ENCODE measurements at regions not wholly inside any gene's neighbourhood (a gene's known extent, or its start where the extent isn't known, plus 50 kb on each side); places are given as distances from the start of the nearest gene placed in this dataset.

DNA sequence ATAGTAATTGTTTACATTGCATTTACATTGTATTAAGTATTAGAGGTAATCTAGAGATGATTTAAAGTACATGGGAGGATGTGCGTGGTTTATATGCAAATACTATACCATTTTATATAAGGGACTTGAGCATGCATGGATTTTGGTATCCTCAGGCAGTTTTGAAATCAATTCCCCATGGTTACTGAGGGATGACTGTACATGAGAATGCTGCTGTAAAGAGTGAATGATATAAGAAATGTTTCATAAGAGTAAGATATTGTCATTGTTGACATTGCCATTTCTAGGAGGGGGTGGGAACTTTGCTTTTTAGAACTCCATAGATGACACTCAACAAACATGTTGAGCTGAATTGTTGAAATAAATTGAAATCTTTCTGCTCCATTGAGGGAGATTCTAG lies 185.0 kb downstream of the SEMA6A start:
- DNase-seq = no peak

DNA sequence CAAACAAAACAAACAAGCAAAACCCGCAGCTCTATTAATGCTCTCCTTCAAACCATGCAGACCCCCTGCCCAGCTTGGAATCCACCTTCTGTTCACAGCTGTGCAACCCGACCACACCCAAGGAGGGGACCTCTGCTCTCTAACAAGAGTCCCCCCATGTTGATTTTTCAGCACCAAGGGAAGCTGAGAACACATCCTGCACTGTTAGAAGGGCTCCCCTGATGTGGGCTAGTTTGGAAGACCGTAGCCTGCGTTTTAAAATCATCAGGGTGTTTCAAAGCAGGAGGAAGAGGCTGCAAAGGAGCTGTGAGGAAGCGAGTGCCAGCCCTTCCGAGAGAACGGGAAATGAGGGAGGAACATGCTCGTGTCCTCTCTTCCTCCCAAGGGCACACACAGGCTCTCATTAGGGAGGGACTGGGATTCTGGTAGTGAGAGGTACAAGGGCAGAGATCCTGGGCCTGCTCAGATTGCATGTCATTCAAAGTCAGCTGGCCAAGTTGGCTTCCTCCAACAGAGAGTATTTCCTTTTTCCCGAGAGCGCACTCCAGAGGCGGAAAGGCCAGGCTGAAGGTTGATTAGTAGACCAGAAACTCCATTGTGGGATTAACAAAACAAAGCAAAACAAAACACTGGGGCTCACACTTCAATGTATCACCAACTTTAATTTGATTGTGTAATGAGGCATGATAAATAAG lies 185.9 kb downstream of the SEMA6A start:
- no peak for DNase-seq

DNA sequence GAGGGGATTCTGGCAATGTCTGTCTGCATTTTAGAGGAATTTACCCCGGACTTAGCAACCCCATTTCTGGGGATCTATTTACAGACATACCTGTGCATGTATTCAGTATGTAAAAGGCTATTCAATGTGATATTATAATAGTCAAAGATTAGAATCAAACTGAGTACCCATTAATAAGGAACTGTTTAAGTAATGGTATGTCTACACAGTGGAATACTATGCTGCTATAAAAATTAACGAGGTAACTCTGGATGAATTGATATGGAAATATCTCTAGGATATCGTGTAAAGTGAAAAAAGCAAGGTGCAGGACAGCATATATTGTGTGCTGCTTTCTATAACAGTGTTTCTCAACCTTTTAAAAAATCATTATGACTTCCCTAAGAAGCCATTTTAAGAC lies 186.9 kb downstream of the SEMA6A start:
- no peak for DNase-seq

DNA sequence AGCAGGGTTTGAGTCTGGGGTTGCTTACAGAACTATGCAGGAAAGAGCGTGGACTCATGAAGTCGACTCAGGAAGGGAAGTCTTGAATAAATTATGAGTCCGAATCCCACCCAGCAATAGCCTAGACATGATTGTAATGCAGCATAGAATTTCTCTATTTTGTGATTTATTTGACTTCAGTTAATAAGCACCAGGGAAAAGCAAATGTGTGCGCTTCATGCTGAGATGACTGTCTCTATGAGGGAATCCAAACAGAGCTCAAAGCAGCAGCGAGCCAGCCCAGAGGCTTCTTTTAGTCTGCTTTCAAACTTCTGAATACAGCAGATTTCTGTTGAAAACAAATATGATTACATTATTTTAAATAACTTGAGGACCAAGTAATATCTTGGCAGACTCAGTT lies 188.0 kb downstream of the SEMA6A start:
- DNase-seq = no peak

DNA sequence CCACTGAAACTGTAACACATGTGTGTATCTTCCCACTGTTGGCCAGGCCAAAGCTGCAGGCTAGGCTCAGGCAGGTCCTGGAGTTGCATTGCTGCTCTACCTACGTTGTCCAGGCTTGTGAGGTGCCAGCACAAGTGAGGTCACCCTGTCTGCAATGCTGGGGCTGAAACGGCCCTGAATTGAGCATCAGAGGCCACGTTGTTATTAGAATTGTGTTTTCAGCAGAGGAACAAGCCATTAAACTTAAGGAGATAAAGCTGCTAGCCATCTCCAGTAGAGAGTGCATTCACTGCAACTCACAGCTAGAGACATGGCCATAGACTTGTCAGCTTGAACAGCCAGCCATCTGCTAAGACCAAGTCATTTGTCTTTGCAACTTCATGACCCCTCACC lies 191.8 kb downstream of the SEMA6A start:
- no peak for DNase-seq

DNA sequence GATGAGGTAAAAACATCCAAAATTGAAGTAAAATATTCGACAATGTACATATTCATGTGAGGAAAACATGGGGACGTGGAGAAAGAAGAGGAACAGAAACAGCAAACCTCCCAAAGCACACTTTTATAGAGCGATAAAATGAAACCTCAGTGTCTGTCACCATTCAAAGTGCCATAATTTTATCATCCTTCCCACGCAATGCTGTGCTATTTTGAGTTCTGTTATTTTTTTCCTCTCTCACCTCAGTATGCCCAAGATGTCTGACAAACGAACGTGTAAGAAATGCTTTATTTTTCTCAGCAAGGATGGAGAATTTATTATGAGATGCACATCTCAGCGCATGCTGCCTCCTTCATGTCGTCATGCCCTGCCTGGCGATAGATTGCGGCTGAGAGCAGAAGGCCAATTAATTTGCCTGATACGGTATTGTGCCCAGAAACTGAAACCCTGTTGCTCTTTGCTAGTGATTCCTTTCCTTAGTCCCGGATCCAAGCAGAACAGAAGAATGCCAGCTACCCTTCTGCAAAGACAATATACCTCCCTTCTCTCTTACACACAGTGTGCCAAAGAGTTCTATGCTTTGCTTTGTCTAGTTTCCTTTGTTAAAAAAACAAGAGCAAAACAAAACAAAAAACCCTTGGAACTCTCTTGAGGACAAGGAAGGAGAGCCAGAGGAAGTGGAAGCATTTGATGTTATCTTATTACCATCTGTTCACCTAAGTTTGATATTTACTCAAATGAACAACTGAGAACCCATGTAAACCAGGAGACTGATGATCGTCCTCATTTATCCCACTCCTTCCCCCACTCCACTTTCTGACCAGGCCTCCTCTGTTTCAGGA lies 192.4 kb downstream of the SEMA6A start:
- no peak for DNase-seq

DNA sequence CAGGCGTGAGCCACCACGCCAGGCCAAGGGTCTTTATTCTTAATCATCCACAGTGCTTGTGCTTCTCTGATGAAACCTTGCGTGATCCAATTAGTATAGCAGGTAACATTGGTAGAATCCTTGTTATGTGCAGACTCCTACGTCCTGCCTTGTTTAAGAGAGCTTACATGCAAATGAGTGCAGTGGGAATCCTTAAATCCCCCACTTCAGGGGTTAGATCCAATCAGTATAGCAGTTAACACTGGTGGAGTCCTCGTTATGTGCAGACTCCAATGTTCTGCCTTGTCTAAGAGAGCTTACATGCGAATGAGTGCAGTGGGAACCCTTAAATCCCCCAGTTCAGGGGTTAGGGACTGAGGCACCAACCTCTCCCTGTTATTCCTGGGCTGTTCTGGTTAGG lies 193.4 kb downstream of the SEMA6A start:
- DNase-seq = no peak

DNA sequence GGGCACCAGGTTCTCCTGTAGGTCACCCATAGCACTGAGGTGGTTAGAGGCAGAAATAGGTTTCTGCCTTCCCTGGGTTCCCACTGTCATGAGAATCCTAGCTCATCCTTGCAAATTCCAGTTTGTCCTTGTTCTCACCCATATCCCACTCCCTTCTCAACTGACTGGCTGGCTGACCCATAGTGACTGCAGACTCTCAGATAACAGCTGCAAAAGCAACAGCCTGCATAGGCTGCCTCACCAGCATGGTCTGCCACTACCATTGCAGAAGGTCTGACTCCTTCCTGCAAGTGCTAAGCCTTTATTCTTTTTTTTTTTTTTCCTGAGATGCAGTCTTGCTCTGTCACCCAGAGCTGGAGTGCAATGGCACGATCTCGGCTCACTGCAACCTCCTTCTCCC lies 194.0 kb downstream of the SEMA6A start:
- no peak for DNase-seq

DNA sequence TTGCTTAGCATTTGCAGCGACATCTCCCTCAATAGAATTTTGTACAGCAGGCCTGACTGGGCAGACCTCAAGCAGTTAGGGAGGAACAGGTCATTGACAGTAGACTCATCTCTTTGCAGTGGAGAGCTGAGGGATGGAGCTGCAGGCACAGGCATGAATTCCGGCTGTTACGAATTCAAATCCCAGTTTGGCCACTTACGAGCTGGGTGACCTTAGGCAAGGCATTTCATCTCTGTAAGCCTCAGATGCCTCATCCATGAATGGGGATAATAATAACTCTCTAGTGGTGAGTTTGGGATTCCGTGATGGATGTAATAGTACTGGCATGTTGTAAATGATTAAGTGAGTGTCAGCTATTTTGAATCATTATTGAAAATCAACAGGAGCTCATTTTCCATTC lies 195.3 kb downstream of the SEMA6A start:
- no peak for DNase-seq

DNA sequence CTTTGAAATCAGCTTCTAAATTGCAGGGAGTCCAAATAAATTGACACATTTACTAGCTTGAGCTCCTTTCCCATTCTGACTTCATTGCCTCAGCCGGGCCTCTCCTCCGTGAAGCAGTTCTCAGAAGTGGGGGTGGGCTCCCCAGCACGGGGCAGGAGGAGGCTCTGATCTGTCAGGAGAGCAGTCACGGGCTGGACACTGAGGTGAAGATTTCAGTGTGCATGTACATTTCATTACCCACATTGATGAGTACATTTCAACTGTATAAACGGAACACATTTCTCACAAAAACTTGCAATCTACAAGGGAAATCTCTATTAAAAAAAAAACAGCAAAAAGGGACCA lies 195.9 kb downstream of the SEMA6A start:
- DNase-seq = no peak

DNA sequence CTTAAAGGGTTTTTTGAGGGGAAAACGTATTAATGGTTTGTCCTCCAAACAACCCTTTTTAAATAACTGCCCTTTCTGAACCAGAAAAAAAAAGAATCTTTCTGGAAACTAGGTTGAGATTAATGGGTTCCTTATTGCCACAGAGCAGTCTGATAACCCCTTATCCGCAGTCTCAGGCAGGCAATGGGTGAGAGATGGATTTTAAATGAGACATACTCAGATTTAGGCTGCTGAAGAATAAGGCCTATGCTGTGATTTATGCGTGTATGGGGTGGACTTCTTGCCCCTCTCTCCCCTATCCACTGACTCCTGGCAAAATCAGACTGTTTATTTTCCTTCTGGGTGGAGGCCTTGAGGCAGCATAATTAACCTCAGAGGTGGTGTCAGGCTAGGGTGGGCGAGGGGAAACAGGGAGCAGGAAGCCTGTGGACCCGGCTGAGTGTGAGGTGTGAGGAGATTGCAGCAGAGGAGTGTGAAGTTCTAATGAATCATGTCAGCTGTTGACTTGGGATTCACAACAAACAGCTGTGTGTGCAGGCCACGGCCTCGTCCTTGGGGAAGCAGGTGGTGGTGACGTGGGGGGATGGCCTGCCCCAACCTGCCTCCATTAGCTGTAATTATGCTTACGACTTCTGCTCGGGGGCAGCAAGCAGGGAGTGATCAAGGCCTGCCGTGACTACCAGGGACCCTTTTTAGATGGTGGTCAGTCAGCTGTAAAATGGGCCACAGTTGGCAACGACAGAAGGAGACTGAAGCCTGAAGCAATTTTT lies 196.4 kb downstream of the SEMA6A start:
- DNase-seq = no peak

DNA sequence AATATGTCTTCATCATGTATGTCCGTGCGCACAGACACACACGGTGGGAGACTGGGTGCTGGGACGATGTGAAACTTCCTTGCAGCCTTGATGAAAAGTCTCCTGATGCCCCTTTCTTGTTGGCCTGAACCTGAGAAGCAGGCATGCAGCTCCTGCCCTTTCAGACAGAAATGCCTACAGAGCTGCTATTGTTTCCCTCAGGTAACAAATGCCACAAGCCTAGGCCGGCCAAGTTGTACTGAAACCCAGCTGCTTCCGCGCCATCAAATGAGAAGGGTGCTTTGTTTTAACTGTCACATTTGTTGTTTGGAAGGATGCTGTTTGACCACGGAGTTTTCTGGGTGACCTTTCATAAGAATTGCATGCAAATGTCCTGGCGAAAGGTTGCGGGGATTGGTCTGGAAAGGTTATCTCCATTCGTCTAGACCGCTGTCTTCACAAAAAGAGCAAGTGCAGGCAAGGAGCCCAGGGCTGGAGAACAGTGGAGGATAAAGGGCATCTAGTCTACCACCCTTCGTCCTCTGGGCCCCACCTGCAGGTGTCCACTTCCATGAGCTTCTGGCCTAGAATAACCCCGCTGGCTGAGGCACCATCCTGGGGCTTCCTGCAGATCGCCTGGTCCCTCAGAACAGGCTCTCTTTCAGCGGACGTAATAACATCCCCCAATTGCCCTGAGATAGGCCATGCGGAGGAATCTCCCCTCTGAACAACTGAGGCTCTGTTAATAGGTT lies 197.2 kb downstream of the SEMA6A start:
- no peak for DNase-seq

DNA sequence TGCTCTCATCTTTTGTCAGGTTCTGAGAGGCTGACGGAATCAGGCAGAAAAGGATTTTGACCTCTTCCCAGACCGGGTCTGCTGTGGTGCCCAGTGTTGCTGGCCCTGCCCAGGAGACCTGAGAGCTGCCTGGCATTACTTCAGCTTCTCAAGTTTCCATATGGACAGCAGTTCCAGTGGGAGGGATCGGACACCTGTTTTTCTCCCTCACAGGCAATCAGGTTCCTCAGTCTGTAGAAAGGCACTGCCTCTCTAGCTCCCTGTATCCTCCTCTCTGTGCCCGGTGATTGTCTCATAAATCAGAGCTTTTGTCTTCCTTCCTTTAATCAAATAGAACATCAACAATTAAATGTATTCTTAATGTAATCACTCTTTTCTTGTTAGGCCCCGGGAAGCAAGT lies 198.7 kb downstream of the SEMA6A start:
- no peak for DNase-seq

DNA sequence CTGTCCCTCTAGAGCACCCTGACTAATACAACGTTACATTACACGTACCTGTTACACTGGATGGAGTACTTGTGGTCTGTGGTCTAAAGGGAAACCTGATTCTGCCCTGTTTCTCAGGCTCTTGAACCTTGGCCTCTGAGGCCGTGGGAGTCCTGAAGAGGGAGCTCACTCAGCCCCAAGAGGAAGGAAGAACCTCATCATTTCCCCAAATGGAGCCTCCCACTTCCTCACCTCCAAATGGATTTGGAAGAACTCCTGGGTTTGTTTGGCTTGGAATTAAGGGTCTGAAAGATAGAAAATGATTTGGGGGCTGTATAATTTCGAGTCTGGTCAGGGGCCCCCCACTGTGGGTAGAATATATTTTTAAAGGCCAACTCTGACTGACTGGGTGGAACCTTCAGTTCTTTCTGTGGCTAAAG lies 200.2 kb downstream of the SEMA6A start:
- DNase-seq = no peak

DNA sequence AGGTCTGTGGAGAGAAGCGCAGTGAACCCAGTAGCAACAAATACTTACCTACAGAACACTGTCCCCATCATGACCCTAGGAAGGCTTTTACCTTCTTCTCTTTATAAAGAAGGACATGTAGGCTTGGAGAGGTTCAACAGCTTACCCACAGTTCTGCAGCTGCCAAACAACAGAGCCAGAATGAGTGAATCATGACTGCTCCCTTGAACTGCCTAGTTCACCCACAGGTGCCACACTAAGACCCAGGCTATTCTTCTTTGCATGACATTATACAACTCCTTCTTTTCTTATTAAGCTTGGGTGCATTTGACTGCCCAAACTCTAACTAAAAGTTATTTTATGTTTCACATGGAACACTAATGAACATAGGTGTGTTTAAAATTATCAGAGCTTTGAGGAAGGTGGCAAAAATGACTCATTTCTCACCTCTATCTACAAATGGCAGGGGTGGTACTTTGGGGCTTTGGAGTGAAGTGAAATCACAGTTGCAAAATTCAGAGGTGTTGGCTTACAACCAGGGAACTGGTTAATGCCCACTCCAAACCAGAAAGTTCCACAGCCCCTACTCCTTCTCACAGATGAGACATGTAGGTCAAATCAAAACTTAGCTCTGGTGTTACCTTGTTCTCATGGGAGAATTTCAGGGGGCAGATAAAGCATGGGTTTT lies 201.6 kb downstream of the SEMA6A start:
- no peak for DNase-seq

DNA sequence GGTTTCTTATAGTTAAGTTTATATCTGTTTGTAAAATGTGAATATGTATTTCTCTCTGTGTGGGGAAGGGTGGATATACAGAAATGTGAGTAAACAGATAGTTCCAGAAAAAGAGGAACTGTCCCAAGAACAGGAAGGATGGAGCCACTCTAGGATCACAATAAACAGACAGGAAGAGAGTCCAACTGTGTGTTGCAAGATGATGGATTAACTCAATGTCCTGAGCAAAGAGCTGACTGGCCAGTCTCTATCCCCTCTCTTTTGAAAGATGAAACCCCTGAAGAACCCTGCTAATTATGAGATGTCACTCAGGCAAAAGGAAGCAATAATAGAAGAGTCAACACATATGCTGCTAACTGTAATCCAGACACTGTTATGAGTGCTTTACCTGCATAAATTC lies 202.7 kb downstream of the SEMA6A start:
- no peak for DNase-seq

DNA sequence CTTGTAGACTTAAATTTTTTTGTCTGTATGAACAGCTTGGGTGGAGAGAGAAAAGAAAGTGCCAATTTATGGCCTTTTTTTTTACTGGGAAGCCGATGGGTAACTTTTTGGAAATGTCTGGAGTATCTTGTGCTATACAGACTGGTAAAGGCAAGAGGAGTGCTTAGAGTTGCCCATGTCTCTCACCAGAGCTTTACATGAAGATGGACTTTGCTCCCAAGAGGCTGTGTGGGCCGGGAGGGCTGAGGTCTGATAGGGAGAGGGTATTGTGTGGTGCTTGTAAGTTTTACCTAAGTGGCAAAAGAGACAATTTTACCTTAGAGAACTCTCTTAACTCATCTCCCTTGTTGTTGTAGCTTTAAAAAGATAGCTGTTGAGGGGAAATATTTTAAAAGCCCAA lies 203.2 kb downstream of the SEMA6A start:
- DNase-seq = no peak

DNA sequence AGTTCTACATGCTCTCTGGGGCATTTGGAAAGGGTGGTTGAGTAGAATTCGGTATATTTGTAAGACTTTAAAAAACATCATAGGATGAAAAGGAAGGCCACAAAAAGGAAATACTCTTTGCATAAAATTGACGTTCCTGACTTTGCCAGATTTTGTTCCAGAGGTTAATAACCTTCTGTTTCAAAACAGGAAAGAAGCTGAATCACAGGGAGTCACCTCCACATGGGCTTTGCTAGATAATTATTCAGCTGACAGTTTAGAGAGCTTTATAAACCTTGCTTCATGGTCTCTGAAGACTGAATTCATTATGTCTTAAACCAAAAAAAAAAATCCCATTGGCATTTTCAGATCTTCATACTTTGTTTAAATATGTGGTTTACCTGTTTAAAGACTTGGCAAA lies 203.7 kb downstream of the SEMA6A start:
- no peak for DNase-seq

DNA sequence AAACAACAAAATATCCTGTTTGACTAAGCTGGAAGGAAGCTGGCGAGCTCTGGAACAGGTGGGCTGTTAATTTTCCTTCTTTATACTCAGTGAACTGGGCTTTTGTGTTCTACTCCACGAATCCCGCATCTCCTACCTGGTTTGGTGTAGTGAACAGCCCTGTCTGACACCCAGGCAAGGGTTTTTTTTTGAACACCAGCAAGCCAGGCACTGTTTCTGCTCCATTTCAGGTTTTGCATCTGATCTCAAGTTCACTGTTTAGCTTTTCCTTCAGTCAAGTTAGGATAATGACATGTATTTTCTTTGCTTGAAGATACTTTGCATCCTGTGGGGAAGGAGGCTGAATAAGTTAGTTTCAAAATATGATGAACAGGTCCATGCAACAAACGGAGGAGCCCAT lies 204.5 kb downstream of the SEMA6A start:
- no peak for DNase-seq

DNA sequence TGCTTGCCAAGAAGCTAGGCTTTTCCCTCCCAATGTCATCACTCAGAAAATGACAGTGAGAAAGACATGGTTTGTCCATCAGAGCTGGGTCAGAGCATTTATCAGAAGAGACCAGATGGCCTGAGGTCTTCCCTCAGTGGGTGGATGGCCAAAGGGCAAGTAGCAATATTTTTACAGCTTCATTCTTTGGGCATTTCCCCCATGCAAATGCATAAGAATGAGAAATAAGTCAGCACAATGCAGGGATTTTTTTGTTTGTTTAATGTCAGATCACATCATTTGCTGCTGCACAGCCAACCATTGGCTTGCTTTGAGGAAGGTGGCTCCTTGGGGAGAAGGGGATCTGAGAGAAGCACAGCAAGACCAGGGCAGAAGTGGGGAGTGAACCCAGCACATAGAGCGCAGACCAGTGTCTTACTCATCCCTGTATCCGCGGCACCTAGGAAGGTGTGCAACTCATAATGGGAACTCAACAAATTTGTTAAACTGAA lies 209.6 kb downstream of the SEMA6A start:
- no peak for DNase-seq

DNA sequence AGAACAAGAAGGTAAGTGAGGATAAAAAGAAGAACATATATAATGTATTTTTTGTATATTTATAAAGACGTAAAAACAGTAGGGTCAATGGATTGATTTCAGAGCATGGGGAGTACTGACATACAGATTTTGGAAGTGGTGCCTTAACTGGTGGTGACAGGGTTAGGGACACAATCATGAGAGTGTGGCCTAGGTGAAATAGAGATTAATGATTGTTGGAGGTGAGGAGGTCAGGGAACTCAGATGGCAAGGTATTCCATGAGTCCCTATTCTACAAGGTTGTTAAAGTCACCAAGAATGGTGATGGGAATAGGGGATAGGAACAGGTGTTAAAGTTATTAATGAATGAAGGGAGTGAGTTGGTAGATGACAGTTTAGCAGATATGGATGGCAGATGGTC lies 210.8 kb downstream of the SEMA6A start:
- DNase-seq = no peak

DNA sequence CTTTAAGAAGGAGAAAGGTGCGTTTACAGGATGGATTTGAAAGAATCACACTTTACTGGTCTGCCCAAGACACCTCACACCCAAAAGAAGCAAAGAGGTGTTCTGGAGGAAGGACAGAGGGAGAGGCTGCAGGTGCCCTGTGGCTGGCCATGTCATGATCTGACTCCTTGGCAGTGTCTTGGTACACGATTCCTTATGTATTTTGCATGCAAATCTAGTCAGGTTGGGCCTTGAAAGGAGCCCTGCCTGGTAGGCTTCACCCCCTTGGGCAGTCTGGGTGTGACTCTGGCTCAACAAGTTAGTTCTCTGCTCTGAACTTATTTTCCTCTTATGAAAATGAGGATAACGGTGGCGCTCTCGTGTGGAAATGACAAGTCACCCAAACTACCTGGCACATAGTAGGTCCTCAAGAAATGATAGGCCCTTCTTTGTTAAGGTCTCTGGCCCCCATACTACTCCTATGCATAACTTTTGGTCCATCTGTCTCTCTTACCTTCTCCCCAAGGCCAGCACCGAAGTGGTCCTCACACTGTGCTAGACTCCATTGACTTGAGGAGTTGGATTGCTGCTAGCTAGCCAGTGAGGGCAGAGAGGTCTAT lies 212.5 kb downstream of the SEMA6A start:
- DNase-seq = no peak
